PC-3 (cell line): ENCODE measurements at regions not wholly inside any gene's neighbourhood (a gene's known extent, or its start where the extent isn't known, plus 50 kb on each side); places are given as distances from the start of the nearest gene placed in this dataset.

Experiments
- ATAC-seq: fragments of 200-7000 bp; cut with Tn5 transposase; 2 replicates; pipeline ENCODE4 v1.9.1; 2020; ENCODE audit warnings: mild to moderate bottlenecking, moderate library complexity
- BruUV-seq: library from RNA; stranded (reverse); fragments of 400-500 nt; replicated peaks from 2 replicates; lab custom pipeline; 2021; lab: Mats Ljungman, UMichigan
- CTCF ChIA-PET: fragments of 300-600 bp; sonication (Branson Sonifier 250); formaldehyde crosslinking; loops from one replicate; lab custom pipeline; 2022; ENCODE audit warnings: antibody characterized with exemption; lab: Charles Lee
- POLR2A ChIA-PET: fragments of 300-600 bp; sonication (Branson Sonifier 250); formaldehyde crosslinking; loops from one replicate; lab custom pipeline; 2022; ENCODE audit warnings: antibody characterized with exemption; ENCODE audit not compliant: unreplicated experiment; lab: Charles Lee
- DNase-seq: peaks from one replicate; pipeline ENCODE4 v3.0.0-alpha.2; 2015
- H2AFZ ChIP-seq: fragments of 300-600 bp; sonication (generic); 2 replicates; pipeline ENCODE4 v1.6.0; 2016; ENCODE audit warnings: antibody characterized with exemption, low read length
- H3F3A ChIP-seq: fragments of 300-600 bp; sonication (generic); one replicate; pipeline ENCODE4 v1.6.0; 2017; ENCODE audit warnings: antibody characterized with exemption, low read length, control low read depth, mild to moderate bottlenecking; ENCODE audit not compliant: unreplicated experiment
- H3K27ac ChIP-seq: fragments of 300-600 bp; sonication (generic); 2 replicates; pipeline ENCODE4 v1.5.1; 2016; ENCODE audit warnings: mild to moderate bottlenecking, low read length
- H3K27me3 ChIP-seq: fragments of 300-600 bp; sonication (generic); 2 replicates; pipeline ENCODE4 v1.6.1; 2016; ENCODE audit warnings: low read length, mixed read lengths
- H3K36me3 ChIP-seq: fragments of 300-600 bp; sonication (generic); 2 replicates; pipeline ENCODE4 v1.6.1; 2016; ENCODE audit warnings: low read depth, mixed run types, low read length, mixed read lengths
- H3K4me1 ChIP-seq: fragments of 300-600 bp; sonication (generic); 2 replicates; pipeline ENCODE4 v1.5.1; 2016; ENCODE audit warnings: low read length; ENCODE audit not compliant: insufficient read depth
- H3K4me2 ChIP-seq: fragments of 300-600 bp; sonication (generic); 2 replicates; pipeline ENCODE4 v1.6.0; 2016; ENCODE audit warnings: low read length
- H3K4me3 ChIP-seq: fragments of 300-600 bp; sonication (generic); 2 replicates; pipeline ENCODE4 v1.5.1; 2016; ENCODE audit warnings: mild to moderate bottlenecking, low read length, mixed read lengths
- H3K79me2 ChIP-seq: fragments of 300-600 bp; sonication (generic); 2 replicates; pipeline ENCODE4 v1.6.1; 2017; ENCODE audit warnings: low read length, mixed read lengths
- H3K9ac ChIP-seq: fragments of 300-600 bp; sonication (generic); 2 replicates; pipeline ENCODE4 v1.6.0; 2016; ENCODE audit warnings: mild to moderate bottlenecking, low read length
- H3K9me2 ChIP-seq: fragments of 300-600 bp; sonication (generic); replicated peaks from 2 replicates; pipeline ENCODE4 v1.6.1; 2016; ENCODE audit warnings: mixed run types, low read length, mixed read lengths
- H3K9me3 ChIP-seq: fragments of 300-600 bp; sonication (generic); 2 replicates; pipeline ENCODE4 v1.6.1; 2016; ENCODE audit warnings: low read length, mixed read lengths
- H4K20me1 ChIP-seq: fragments of 300-600 bp; sonication (generic); 2 replicates; pipeline ENCODE4 v1.6.1; 2016; ENCODE audit warnings: low read length, mixed read lengths
- EZH2 ChIP-seq: fragments of 300-600 bp; sonication (generic); IDR thresholded peaks from one replicate; pipeline ENCODE4 v1.6.1; 2017; ENCODE audit warnings: antibody characterized with exemption, mild to moderate bottlenecking, low read length; ENCODE audit not compliant: unreplicated experiment
- EZH2phosphoT487 ChIP-seq: fragments of 300-600 bp; sonication (generic); IDR thresholded peaks from 2 replicates; pipeline ENCODE4 v1.6.1; 2018; ENCODE audit warnings: mild to moderate bottlenecking, antibody characterized with exemption, low read length, borderline replicate concordance
- intact Hi-C: fragments of 100-400 bp; cut with micrococcal nuclease; formaldehyde crosslinking; loops from 2 replicates; pipeline ENCODE4 v1.9.0; 2023
- TF ChIP-seq, protein P1 (sequence below): fragments of 300-600 bp; sonication (generic); conservative IDR thresholded peaks from 2 replicates; pipeline ENCODE4 v1.5.1; 2017; ENCODE audit warnings: antibody characterized with exemption, low read depth, mild to moderate bottlenecking, low read length

DNA sequence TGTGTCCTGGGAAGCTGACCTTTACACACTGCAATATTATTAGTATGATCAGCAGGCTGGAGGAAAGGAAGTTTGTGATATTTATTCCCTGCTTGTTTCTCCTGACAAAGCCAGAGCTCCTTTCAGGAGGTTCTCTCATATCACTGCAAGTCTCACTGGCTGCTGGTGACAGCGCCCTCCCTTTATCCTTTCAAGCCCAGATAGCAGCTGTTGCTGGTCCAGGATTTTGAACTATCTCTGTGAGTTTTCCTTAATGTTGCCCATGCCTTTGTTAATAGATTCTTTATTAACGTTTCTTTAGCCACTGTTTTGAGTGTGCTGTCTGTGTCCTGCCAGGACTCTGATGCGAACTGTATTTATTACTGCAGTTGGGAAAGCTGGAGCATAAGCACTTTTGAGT lies 518.7 kb downstream of the C4orf33 start:
- no TSS peak for BruUV-seq
- no peak for ATAC-seq
- DNase-seq = no peak
- Histone ChIP-seq H3F3A (no peaks in the 10 kb centered on the region), H3K9me3 (no peaks in the 10 kb centered on the region), H3K9me2 (no peaks in the 10 kb centered on the region), H3K36me3 (no peaks in the 10 kb centered on the region), H3K4me2 (no peak overlapping the region), H2AFZ (no peak overlapping the region), H3K9ac (no peak overlapping the region), H3K27ac (no peak overlapping the region), H3K79me2 (no peaks in the 10 kb centered on the region), H3K27me3 (no peaks in the 10 kb centered on the region), H3K4me1 (no peaks in the 10 kb centered on the region), H3K4me3 (no peak overlapping the region), H4K20me1 (no peaks in the 10 kb centered on the region)
- no peak for TF ChIP-seq EZH2phosphoT487
- TF ChIP-seq, protein P1, sequence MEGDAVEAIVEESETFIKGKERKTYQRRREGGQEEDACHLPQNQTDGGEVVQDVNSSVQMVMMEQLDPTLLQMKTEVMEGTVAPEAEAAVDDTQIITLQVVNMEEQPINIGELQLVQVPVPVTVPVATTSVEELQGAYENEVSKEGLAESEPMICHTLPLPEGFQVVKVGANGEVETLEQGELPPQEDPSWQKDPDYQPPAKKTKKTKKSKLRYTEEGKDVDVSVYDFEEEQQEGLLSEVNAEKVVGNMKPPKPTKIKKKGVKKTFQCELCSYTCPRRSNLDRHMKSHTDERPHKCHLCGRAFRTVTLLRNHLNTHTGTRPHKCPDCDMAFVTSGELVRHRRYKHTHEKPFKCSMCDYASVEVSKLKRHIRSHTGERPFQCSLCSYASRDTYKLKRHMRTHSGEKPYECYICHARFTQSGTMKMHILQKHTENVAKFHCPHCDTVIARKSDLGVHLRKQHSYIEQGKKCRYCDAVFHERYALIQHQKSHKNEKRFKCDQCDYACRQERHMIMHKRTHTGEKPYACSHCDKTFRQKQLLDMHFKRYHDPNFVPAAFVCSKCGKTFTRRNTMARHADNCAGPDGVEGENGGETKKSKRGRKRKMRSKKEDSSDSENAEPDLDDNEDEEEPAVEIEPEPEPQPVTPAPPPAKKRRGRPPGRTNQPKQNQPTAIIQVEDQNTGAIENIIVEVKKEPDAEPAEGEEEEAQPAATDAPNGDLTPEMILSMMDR = no peak
- TF ChIP-seq EZH2 = no peak
- POLR2A ChIA-PET = no interaction called here
- intact Hi-C loops = no loop called here
- CTCF ChIA-PET = no interaction called here

DNA sequence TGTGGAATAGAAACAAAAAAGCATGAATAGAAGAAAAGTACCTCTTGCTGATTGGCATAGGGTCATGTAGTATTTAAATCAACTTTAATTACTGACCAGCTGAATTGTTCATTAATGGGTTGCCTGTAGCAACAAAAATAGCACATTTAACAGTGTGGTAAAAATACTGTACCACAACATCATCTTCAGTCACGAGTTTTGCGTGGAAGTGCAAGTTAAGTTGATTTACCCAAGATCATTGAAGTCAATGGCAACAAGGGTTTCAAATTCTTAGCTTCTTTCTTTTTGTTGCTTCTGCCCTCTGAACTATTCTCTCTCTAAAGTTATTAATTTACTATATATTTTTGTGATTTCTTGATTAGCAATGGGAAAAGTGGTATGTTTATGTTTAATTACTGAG lies 526.6 kb downstream of the C4orf33 start:
- BruUV-seq = no TSS peak
- POLR2A ChIA-PET = no interaction called here

DNA sequence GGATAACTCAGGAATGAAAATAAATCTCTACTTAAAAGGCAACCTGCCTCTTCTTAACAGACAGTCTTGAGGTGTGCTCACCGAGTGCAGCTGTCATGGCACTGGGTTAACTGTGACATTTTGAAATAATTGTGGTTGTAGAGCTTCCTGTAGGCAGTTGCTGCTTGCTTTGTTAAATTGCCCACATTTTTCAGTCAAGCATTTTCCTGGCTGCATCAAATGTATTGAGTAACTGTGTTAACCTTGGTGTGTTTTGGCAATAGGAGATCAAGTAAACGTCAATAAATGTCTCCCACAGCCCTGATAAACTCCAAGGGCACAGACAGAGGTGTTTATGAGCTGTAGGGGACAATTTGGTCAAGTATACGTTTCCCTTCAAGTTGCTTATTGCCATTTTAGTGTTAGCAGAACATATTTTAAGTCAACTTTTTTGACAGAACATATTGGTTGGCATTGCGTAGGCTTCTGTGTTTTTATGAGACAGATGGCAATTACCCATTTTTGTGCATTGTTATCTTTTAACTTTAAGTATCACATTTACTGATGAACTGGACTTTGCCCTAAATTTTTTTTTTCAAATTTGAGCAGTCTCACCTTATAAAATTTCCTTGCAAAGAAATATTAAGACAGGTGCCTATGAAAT lies 527.4 kb downstream of the C4orf33 start:
- Histone ChIP-seq H3K9ac (no peak overlapping the region), H3F3A (no peaks in the 10 kb centered on the region), H3K4me1 (no peaks in the 10 kb centered on the region), H4K20me1 (no peaks in the 10 kb centered on the region), H3K27me3 (no peaks in the 10 kb centered on the region), H3K4me2 (no peak overlapping the region), H3K79me2 (no peaks in the 10 kb centered on the region), H3K27ac (no peak overlapping the region), H3K4me3 (no peak overlapping the region), H3K36me3 (no peaks in the 10 kb centered on the region), H3K9me3 (no peaks in the 10 kb centered on the region), H2AFZ (no peak overlapping the region), H3K9me2 (no peaks in the 10 kb centered on the region)
- ChIA-PET POLR2A (no interaction called here), CTCF (no interaction called here)
- intact Hi-C loops = no loop called here
- no peak for ATAC-seq
- TF ChIP-seq, protein P1 = no peak
- TF ChIP-seq EZH2 = no peak
- TF ChIP-seq EZH2phosphoT487 = no peak
- BruUV-seq = no TSS peak
- DNase-seq = no peak

More for the DNA sequence above, 526.6 kb downstream of the C4orf33 start:
- no peak for ATAC-seq
- intact Hi-C loops = no loop called here
- Histone ChIP-seq H3K9ac (no peak overlapping the region), H2AFZ (no peak overlapping the region), H3K4me1 (no peaks in the 10 kb centered on the region), H3K9me2 (no peaks in the 10 kb centered on the region), H4K20me1 (no peaks in the 10 kb centered on the region), H3K27me3 (no peaks in the 10 kb centered on the region), H3K4me3 (no peak overlapping the region), H3K79me2 (no peaks in the 10 kb centered on the region), H3K27ac (no peak overlapping the region), H3K9me3 (no peaks in the 10 kb centered on the region), H3K4me2 (no peak overlapping the region), H3F3A (no peaks in the 10 kb centered on the region), H3K36me3 (no peaks in the 10 kb centered on the region)
- DNase-seq = no peak
- CTCF ChIA-PET = no interaction called here
- TF ChIP-seq EZH2 = no peak
- no peak for TF ChIP-seq EZH2phosphoT487
- TF ChIP-seq, protein P1 = no peak
